MG63 (cell line): ENCODE measurements at regions not wholly inside any gene's neighbourhood (a gene's known extent, or its start where the extent isn't known, plus 50 kb on each side); places are given as distances from the start of the nearest gene placed in this dataset.

ENCODE experiments used
- DNase-seq: peaks from one replicate; pipeline ENCODE4 v3.0.0-alpha.2; 2020
- H3K27me3 ChIP-seq: fragments of 250-450 bp; sonication (Bioruptor Pico); 2 replicates; pipeline ENCODE4 v1.5.1; 2020; ENCODE audit warnings: mild to moderate bottlenecking, moderate library complexity
- H3K36me3 ChIP-seq: fragments of 250-450 bp; sonication (Bioruptor Pico); 2 replicates; pipeline ENCODE4 v1.5.1; 2020; ENCODE audit warnings: mild to moderate bottlenecking, moderate library complexity
- H3K4me3 ChIP-seq: fragments of 250-450 bp; sonication (Bioruptor Pico); 2 replicates; pipeline ENCODE4 v1.5.1; 2020; ENCODE audit warnings: mild to moderate bottlenecking, moderate library complexity
- H3K9me3 ChIP-seq: fragments of 250-450 bp; sonication (Bioruptor Pico); 2 replicates; pipeline ENCODE4 v1.5.1; 2020; ENCODE audit warnings: mild to moderate bottlenecking, moderate library complexity

GRCh38 chr3:189117087-189117486 lies 54.7 kb upstream of the TPRG1 start:
- no peaks in the 10 kb centered on the region for H3K36me3 ChIP-seq
- H3K4me3 ChIP-seq, result no peak overlapping the region
- DNase-seq, result no peak
- H3K9me3 ChIP-seq, result no peaks in the 10 kb centered on the region
- H3K27me3 ChIP-seq, result no peaks in the 10 kb centered on the region; the same call in 1 of the 2 replicates

GRCh38 chr3:189118896-189119295 lies 52.9 kb upstream of the TPRG1 start:
- no peaks in the 10 kb centered on the region for H3K27me3 ChIP-seq
- no peak for DNase-seq
- H3K4me3 ChIP-seq, result no peak overlapping the region
- H3K36me3 ChIP-seq, result no peaks in the 10 kb centered on the region
- no peaks in the 10 kb centered on the region for H3K9me3 ChIP-seq

- H3K36me3 ChIP-seq, result no peaks in the 10 kb centered on the region
- no peak overlapping the region for H3K4me3 ChIP-seq
- DNase-seq, result no peak
- no peaks in the 10 kb centered on the region for H3K9me3 ChIP-seq
- H3K27me3 ChIP-seq, result no peaks in the 10 kb centered on the region
Observed at GRCh38 chr3:189119950-189120349, 51.8 kb upstream of the TPRG1 start.

GRCh38 chr3:189121092-189121491 lies 50.7 kb upstream of the TPRG1 start:
- Histone ChIP-seq H3K4me3 (no peak overlapping the region), H3K9me3 (no peaks in the 10 kb centered on the region), H3K27me3 (no peaks in the 10 kb centered on the region), H3K36me3 (no peaks in the 10 kb centered on the region)
- DNase-seq, result no peak
